ENCODE measurements at regions not wholly inside any gene's neighbourhood (a gene's known extent, or its start where the extent isn't known, plus 50 kb on each side); places are given as distances from the start of the nearest gene placed in this dataset.

GRCh38 chr2:8465560-8465959 lies 216.3 kb upstream of the ID2 start:
- TF ChIP-seq CTCF (IDR thresholded peaks at IDR 0.05) (no peak), EZH2 (IDR thresholded peaks at IDR 0.05) (no peak), EZH2phosphoT487 (IDR thresholded peaks at IDR 0.05) (no peak)
